MM.1S (cell line): ENCODE measurements at regions not wholly inside any gene's neighbourhood (a gene's known extent, or its start where the extent isn't known, plus 50 kb on each side); places are given as distances from the start of the nearest gene placed in this dataset.

Experiments used
- DNase-seq: peaks from one replicate; pipeline ENCODE4 v3.0.0-alpha.2; 2015
- H2AFZ ChIP-seq: fragments of 300-600 bp; sonication (generic); 2 replicates; pipeline ENCODE4 v1.6.0; 2016; ENCODE audit warnings: antibody characterized with exemption, low read length
- H3F3A ChIP-seq: fragments of 300-600 bp; sonication (generic); 2 replicates; pipeline ENCODE4 v1.6.1; 2016; ENCODE audit warnings: mild to moderate bottlenecking, antibody characterized with exemption, low read length, moderate library complexity, mixed read lengths; ENCODE audit not compliant: insufficient read depth
- H3K27ac ChIP-seq: fragments of 300-600 bp; sonication (generic); 2 replicates; pipeline ENCODE4 v1.5.1; 2016; ENCODE audit warnings: mild to moderate bottlenecking, low read length
- H3K27me3 ChIP-seq: fragments of 300-600 bp; sonication (generic); replicated peaks from 2 replicates; pipeline ENCODE4 v1.6.0; 2016; ENCODE audit warnings: low read length; ENCODE audit not compliant: insufficient read depth
- H3K36me3 ChIP-seq: fragments of 300-600 bp; sonication (generic); replicated peaks from 2 replicates; pipeline ENCODE4 v1.6.1; 2016; ENCODE audit warnings: mild to moderate bottlenecking, low read length, mixed read lengths; ENCODE audit not compliant: insufficient read depth
- H3K4me1 ChIP-seq: fragments of 300-600 bp; sonication (generic); 2 replicates; pipeline ENCODE4 v1.6.1; 2016; ENCODE audit warnings: low read length, mixed read lengths
- H3K4me2 ChIP-seq: fragments of 300-600 bp; sonication (generic); 2 replicates; pipeline ENCODE4 v1.6.0; 2016; ENCODE audit warnings: low read depth, low read length
- H3K4me3 ChIP-seq: fragments of 300-600 bp; sonication (generic); 2 replicates; pipeline ENCODE4 v1.5.1; 2016; ENCODE audit warnings: low read length, mixed read lengths
- H3K79me2 ChIP-seq: fragments of 300-600 bp; sonication (generic); 2 replicates; pipeline ENCODE4 v1.6.1; 2016; ENCODE audit warnings: mixed run types, low read length, mixed read lengths
- H3K9ac ChIP-seq: fragments of 300-600 bp; sonication (generic); 2 replicates; pipeline ENCODE4 v1.6.1; 2016; ENCODE audit warnings: low read length, mixed read lengths
- H3K9me2 ChIP-seq: fragments of 300-600 bp; sonication (generic); replicated peaks from 2 replicates; pipeline ENCODE4 v1.6.1; 2016; ENCODE audit warnings: mild to moderate bottlenecking, low read length, mixed read lengths; ENCODE audit not compliant: insufficient read depth
- H3K9me3 ChIP-seq: fragments of 300-600 bp; sonication (generic); replicated peaks from 2 replicates; pipeline ENCODE4 v1.6.1; 2016; ENCODE audit warnings: mild to moderate bottlenecking, low read length, mixed read lengths; ENCODE audit not compliant: insufficient read depth
- H4K20me1 ChIP-seq: fragments of 300-600 bp; sonication (generic); 2 replicates; pipeline ENCODE4 v1.6.1; 2016; ENCODE audit warnings: mild to moderate bottlenecking, low read length, moderate library complexity, mixed read lengths; ENCODE audit not compliant: insufficient read depth
- CTCF ChIP-seq: fragments of 300-600 bp; sonication (generic); IDR thresholded peaks from 2 replicates; pipeline ENCODE4 v1.5.1; 2016; ENCODE audit warnings: antibody characterized with exemption, low read length, mixed read lengths
- EZH2 ChIP-seq: fragments of 300-600 bp; sonication (generic); optimal IDR thresholded peaks from 2 replicates; pipeline ENCODE3; 2017; ENCODE audit warnings: low read depth, mild to moderate bottlenecking, antibody characterized with exemption, low read length, mixed read lengths
- EZH2phosphoT487 ChIP-seq: fragments of 300-600 bp; sonication (generic); IDR thresholded peaks from 2 replicates; pipeline ENCODE4 v1.6.1; 2018; ENCODE audit warnings: antibody characterized with exemption, low read length

GRCh38 chr13:50589651-50590054, 253.8 kb downstream of the DLEU7 start:
- no peak for TF ChIP-seq EZH2
- TF ChIP-seq EZH2phosphoT487: no peak
- TF ChIP-seq CTCF: no peak
- Histone ChIP-seq H3K79me2 (no peaks in the 10 kb centered on the region), H3K27me3 (no peaks in the 10 kb centered on the region), H3K9ac (no peak overlapping the region), H3K4me3 (no peak overlapping the region), H4K20me1 (no peaks in the 10 kb centered on the region), H3K9me2 (no peaks in the 10 kb centered on the region), H3K4me1 (no peaks in the 10 kb centered on the region), H3F3A (no peaks in the 10 kb centered on the region), H2AFZ (no peak overlapping the region), H3K27ac (no peak overlapping the region), H3K4me2 (no peak overlapping the region), H3K36me3 (no peaks in the 10 kb centered on the region), H3K9me3 (no peaks in the 10 kb centered on the region)
- no peak for DNase-seq

GRCh38 chr13:50592412-50593155, 250.9 kb downstream of the DLEU7 start:
- no peak overlapping the region for H2AFZ ChIP-seq
- H3K4me3 ChIP-seq: no peak overlapping the region
- H3K79me2 ChIP-seq: no peaks in the 10 kb centered on the region
- TF ChIP-seq EZH2: no peak
- TF ChIP-seq CTCF: no peak
- no peak for TF ChIP-seq EZH2phosphoT487
- H4K20me1 ChIP-seq: no peaks in the 10 kb centered on the region
- no peak overlapping the region for H3K27ac ChIP-seq
- H3K9ac ChIP-seq: no peak overlapping the region
- H3K4me1 ChIP-seq: no peaks in the 10 kb centered on the region
- no peaks in the 10 kb centered on the region for H3K9me2 ChIP-seq
- no peaks in the 10 kb centered on the region for H3K36me3 ChIP-seq
- H3K9me3 ChIP-seq: no peaks in the 10 kb centered on the region
- H3K4me2 ChIP-seq: no peak overlapping the region
- no peaks in the 10 kb centered on the region for H3F3A ChIP-seq
- no peak for DNase-seq
- H3K27me3 ChIP-seq: no peaks in the 10 kb centered on the region

- no peak for DNase-seq
- Histone ChIP-seq H3K4me1 (no peaks in the 10 kb centered on the region), H3K27me3 (no peaks in the 10 kb centered on the region), H3K9me3 (no peaks in the 10 kb centered on the region), H4K20me1 (no peaks in the 10 kb centered on the region), H3K4me3 (no peak overlapping the region), H3K36me3 (no peaks in the 10 kb centered on the region), H3K9me2 (no peaks in the 10 kb centered on the region), H3F3A (no peaks in the 10 kb centered on the region), H2AFZ (no peak overlapping the region), H3K79me2 (no peaks in the 10 kb centered on the region), H3K4me2 (no peak overlapping the region), H3K27ac (no peak overlapping the region), H3K9ac (no peak overlapping the region)
- no peak for TF ChIP-seq EZH2
- no peak for TF ChIP-seq EZH2phosphoT487
- TF ChIP-seq CTCF: no peak
These were observed 250.3 kb downstream of the DLEU7 start for GRCh38 chr13:50593207-50593606.
